ENCODE measurements at regions not wholly inside any gene's neighbourhood (a gene's known extent, or its start where the extent isn't known, plus 50 kb on each side); places are given as distances from the start of the nearest gene placed in this dataset.

DNA sequence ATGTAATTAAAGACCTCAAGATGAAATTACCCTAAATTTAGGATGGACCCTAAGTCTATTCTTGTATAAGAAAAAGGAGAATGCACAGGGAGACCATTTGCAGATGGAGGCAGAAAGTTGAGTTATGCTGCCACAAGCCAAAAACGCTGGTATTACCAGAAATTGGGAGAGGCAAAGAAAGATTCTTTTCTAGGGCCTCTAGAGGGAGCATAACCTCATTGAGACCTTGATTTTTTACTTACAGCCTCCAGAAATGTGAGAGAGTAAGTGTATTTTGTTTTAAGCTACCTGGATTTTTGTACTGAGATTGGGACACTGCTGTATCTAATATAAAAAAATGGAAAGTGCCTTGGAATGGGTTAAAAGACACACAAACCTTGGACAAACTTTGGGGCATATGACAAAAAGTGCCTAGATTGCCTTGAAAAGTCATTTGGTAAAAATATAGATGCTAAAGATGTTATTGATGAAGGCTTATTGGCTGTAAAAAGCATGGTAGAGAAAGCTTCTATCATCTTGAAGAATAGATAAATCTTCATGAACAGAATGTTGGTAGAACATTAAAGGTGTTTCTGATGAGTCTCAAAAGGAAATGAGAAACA is 174.7 kb upstream of the PRDM9 start:
- no peak overlapping the region for H3K27ac ChIP-seq
- no peak for DNase-seq
- H3K36me3 ChIP-seq = no peaks in the 10 kb centered on the region
- intact Hi-C loops (cut with DNase I) = loop anchor here in 1 of 4 donors (1.0 kb wide), 1 partner anchor 49 kb away; no protein-coding TSS in a partner anchor
- no peaks in the 10 kb centered on the region for H3K4me1 ChIP-seq (ENCODE audit: insufficient read depth)
- WGBS, 3 donors = 14 to 29% (median 14%) methylated on average over 1 of the region's 1 CpG
- no peaks in the 10 kb centered on the region for H3K9me3 ChIP-seq
- no peaks in the 10 kb centered on the region for H3K27me3 ChIP-seq
- TF ChIP-seq EP300 (IDR thresholded peaks at IDR 0.05) = no peak
- TF ChIP-seq POLR2A (IDR thresholded peaks at IDR 0.05) = no peak
- TF ChIP-seq, protein P1, sequence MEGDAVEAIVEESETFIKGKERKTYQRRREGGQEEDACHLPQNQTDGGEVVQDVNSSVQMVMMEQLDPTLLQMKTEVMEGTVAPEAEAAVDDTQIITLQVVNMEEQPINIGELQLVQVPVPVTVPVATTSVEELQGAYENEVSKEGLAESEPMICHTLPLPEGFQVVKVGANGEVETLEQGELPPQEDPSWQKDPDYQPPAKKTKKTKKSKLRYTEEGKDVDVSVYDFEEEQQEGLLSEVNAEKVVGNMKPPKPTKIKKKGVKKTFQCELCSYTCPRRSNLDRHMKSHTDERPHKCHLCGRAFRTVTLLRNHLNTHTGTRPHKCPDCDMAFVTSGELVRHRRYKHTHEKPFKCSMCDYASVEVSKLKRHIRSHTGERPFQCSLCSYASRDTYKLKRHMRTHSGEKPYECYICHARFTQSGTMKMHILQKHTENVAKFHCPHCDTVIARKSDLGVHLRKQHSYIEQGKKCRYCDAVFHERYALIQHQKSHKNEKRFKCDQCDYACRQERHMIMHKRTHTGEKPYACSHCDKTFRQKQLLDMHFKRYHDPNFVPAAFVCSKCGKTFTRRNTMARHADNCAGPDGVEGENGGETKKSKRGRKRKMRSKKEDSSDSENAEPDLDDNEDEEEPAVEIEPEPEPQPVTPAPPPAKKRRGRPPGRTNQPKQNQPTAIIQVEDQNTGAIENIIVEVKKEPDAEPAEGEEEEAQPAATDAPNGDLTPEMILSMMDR (IDR thresholded peaks at IDR 0.05) = no peak
- H3K4me3 ChIP-seq = no peak overlapping the region

DNA sequence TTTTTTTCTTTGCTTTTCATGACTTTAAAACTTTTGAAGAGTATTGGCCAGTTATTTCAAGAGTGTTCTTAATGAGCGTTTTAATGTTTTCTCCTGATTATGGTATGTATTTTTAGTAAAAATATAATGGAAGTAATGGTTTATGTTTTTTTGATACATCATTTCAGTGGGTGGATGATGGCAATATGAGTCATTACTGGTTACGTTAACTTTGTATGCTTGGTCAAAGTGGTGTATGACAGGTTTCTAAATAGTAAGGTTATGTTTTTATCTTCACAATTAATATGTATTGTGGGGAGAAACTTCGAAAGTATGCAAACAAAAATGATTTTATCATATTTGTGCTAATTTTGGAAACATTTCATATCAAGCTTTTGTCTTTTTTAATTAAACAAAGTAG is 176.7 kb upstream of the PRDM9 start:
- WGBS, 3 donors = 56 to 73% (median 67%) methylated on average over 3 of the region's 3 CpGs
- H3K9me3 ChIP-seq = no peaks in the 10 kb centered on the region
- TF ChIP-seq EP300 (IDR thresholded peaks at IDR 0.05) (no peak), POLR2A (IDR thresholded peaks at IDR 0.05) (no peak)
- TF ChIP-seq, protein P1 (IDR thresholded peaks at IDR 0.05) = no peak

GRCh38 chr5:23319901-23320300 is 187.5 kb upstream of the PRDM9 start:
- no peak overlapping the region for H3K4me3 ChIP-seq

More for the DNA sequence above, 176.7 kb upstream of the PRDM9 start:
- DNase-seq = no peak
- H3K27ac ChIP-seq = no peak overlapping the region
- no peak overlapping the region for H3K4me3 ChIP-seq
- no peaks in the 10 kb centered on the region for H3K27me3 ChIP-seq
- intact Hi-C loops (cut with DNase I) = no loop called here
- H3K36me3 ChIP-seq = no peaks in the 10 kb centered on the region
- H3K4me1 ChIP-seq (ENCODE audit: insufficient read depth) = no peaks in the 10 kb centered on the region

GRCh38 chr5:23318960-23319359 is 188.4 kb upstream of the PRDM9 start:
- TF ChIP-seq POLR2A (IDR thresholded peaks at IDR 0.05) (no peak), EP300 (IDR thresholded peaks at IDR 0.05) (no peak)
- TF ChIP-seq, protein P1 (IDR thresholded peaks at IDR 0.05) = no peak
- no peak for DNase-seq
- no peak overlapping the region for H3K27ac ChIP-seq
- no peak overlapping the region for H3K4me3 ChIP-seq
- H3K9me3 ChIP-seq = no peaks in the 10 kb centered on the region
- no peaks in the 10 kb centered on the region for H3K36me3 ChIP-seq
- H3K4me1 ChIP-seq (ENCODE audit: insufficient read depth) = no peaks in the 10 kb centered on the region
- H3K27me3 ChIP-seq = no peaks in the 10 kb centered on the region
- WGBS, 3 donors = 75 to 84% (median 81%) methylated on average over 2 of the region's 2 CpGs
- intact Hi-C loops (cut with DNase I) = no loop called here

More at GRCh38 chr5:23319901-23320300, 187.5 kb upstream of the PRDM9 start:
- no peak overlapping the region for H3K27ac ChIP-seq
- H3K4me1 ChIP-seq (ENCODE audit: insufficient read depth) = no peaks in the 10 kb centered on the region
- H3K36me3 ChIP-seq = no peaks in the 10 kb centered on the region
- no peak for TF ChIP-seq POLR2A (IDR thresholded peaks at IDR 0.05)
- TF ChIP-seq EP300 (IDR thresholded peaks at IDR 0.05) = no peak
- TF ChIP-seq, protein P1 (IDR thresholded peaks at IDR 0.05) = no peak
- H3K27me3 ChIP-seq = no peaks in the 10 kb centered on the region
- no peak for DNase-seq
- 7 to 16% (median 7%) methylated on average over 3 of the region's 3 CpGs for WGBS, 3 donors
- intact Hi-C loops (cut with DNase I) = no loop called here
- no peaks in the 10 kb centered on the region for H3K9me3 ChIP-seq

Data from ovary (tissue), 7 donors.